HCT116 (cell line): ENCODE measurements at regions not wholly inside any gene's neighbourhood (a gene's known extent, or its start where the extent isn't known, plus 50 kb on each side); places are given as distances from the start of the nearest gene placed in this dataset.

Source experiments
- ATAC-seq: fragments of 200-7000 bp; cut with Tn5 transposase; 2 replicates; pipeline ENCODE4 v1.9.1; 2020; ENCODE audit warnings: mild to moderate bottlenecking, moderate library complexity
- BruUV-seq: library from RNA; stranded (reverse); fragments of 400-500 nt; replicated peaks from 2 replicates; lab custom pipeline; 2021; lab: Mats Ljungman, UMichigan
- CTCF ChIA-PET: fragments of 300-600 bp; sonication (Branson Sonifier 250); formaldehyde crosslinking; loops from one replicate; lab custom pipeline; 2021; ENCODE audit warnings: antibody characterized with exemption; lab: Charles Lee
- POLR2A ChIA-PET: fragments of 300-600, 350-600 bp; sonication (Branson Sonifier 250); formaldehyde crosslinking; loops from one replicate; lab custom pipeline; 2021; ENCODE audit warnings: antibody characterized with exemption; lab: Charles Lee
- RAD21 ChIA-PET, 2 experiments: fragments of 300-600 bp; sonication (Branson Sonifier 250); formaldehyde crosslinking; loops; one replicate each; lab custom pipeline; 2023; ENCODE audit warnings: low total read pairs in 2 of 2; ENCODE audit not compliant: uncharacterized antibody in 2 of 2, unreplicated experiment in 2 of 2, low non-redundant PET in 1 of 2; lab: Charles Lee
- DNase-seq: peaks from one replicate; pipeline ENCODE4 v3.0.0-alpha.2; 2010; ENCODE audit warnings: low read depth, low spot score
- H2AFZ ChIP-seq: fragments of 200-600 bp; shearing (Covaris generic), sonication (generic); 2 replicates; pipeline ENCODE4 v1.6.1; 2017; ENCODE audit warnings: low read depth, mixed run types, mixed read lengths, antibody characterized with exemption, low read length; ENCODE audit not compliant: poor library complexity, severe bottlenecking
- H3K27ac ChIP-seq: 2 replicates; pipeline ENCODE4 v1.5.1; 2012; ENCODE audit warnings: low read depth, low read length
- H3K27me3 ChIP-seq: fragments of 200-600 bp; sonication (generic); 2 replicates; pipeline ENCODE4 v1.6.1; 2016; ENCODE audit warnings: mixed run types, low read length, mixed read lengths; ENCODE audit not compliant: insufficient read depth
- H3K36me3 ChIP-seq, 2 experiments: fragments of 200-500 bp in 1 of 2; fragments of 200-600 bp in 1 of 2; sonication (Bioruptor generic) in 1 of 2; sonication (generic) in 1 of 2; 2 replicates each; pipeline versions ENCODE4 v1.5.1 to v1.6.1; 2014 to 2016; ENCODE audit warnings: low read length in 2 of 2, inconsistent platforms in 1 of 2, mixed read lengths in 1 of 2, mixed run types in 1 of 2; ENCODE audit not compliant: insufficient read depth in 2 of 2, control insufficient read depth in 1 of 2
- H3K4me1 ChIP-seq, 2 experiments: fragments of 200-600 bp in 1 of 2; sonication (generic) in 1 of 2; 2 replicates each; pipeline versions ENCODE4 v1.5.1 to v1.6.1; 2012 to 2017; ENCODE audit warnings: low read length in 2 of 2, inconsistent platforms in 1 of 2, mild to moderate bottlenecking in 1 of 2, mixed read lengths in 1 of 2, mixed run types in 1 of 2, moderate library complexity in 1 of 2; ENCODE audit not compliant: insufficient read depth in 2 of 2, control insufficient read depth in 1 of 2
- H3K4me2 ChIP-seq: fragments of 200-600 bp; sonication (generic); 2 replicates; pipeline ENCODE4 v1.6.1; 2017; ENCODE audit warnings: mixed run types, low read length, mixed read lengths
- H3K4me3 ChIP-seq, 2 experiments: fragments of 200-600 bp in 1 of 2; sonication (generic) in 1 of 2; replicated peaks in 1 of 2; 2 replicates each; pipeline ENCODE4 v1.5.1; 2011 to 2016; ENCODE audit warnings: low read length in 2 of 2, control low read depth in 1 of 2, low read depth in 1 of 2, mild to moderate bottlenecking in 1 of 2, mixed read lengths in 1 of 2, mixed run types in 1 of 2
- H3K79me2 ChIP-seq: fragments of 200-600 bp; sonication (generic); 2 replicates; pipeline ENCODE4 v1.6.1; 2017; ENCODE audit warnings: mild to moderate bottlenecking, mixed run types, low read length, moderate library complexity, mixed read lengths; ENCODE audit not compliant: insufficient read depth
- H3K9ac ChIP-seq: fragments of 200-600 bp; sonication (generic); 2 replicates; pipeline ENCODE4 v1.6.1; 2016; ENCODE audit warnings: low read length, mixed read lengths
- H3K9me2 ChIP-seq: fragments of 200-600 bp; sonication (generic), shearing (Covaris generic); 2 replicates; pipeline ENCODE4 v1.6.1; 2017; ENCODE audit warnings: mixed run types, mild to moderate bottlenecking, moderate library complexity; ENCODE audit not compliant: insufficient read depth
- H3K9me3 ChIP-seq, 2 experiments: fragments of 200-500 bp in 1 of 2; fragments of 200-600 bp in 1 of 2; sonication (Bioruptor generic) in 1 of 2; sonication (generic) in 1 of 2; 2 replicates each; pipeline ENCODE4 v1.6.1; 2014 to 2017; ENCODE audit warnings: low read length in 2 of 2, mixed read lengths in 2 of 2, inconsistent platforms in 1 of 2, low read depth in 1 of 2, mild to moderate bottlenecking in 1 of 2, mixed run types in 1 of 2, moderate library complexity in 1 of 2; ENCODE audit not compliant: control insufficient read depth in 1 of 2, insufficient read depth in 1 of 2
- H4K20me1 ChIP-seq: fragments of 200-600 bp; sonication (generic), shearing (Covaris generic); 2 replicates; pipeline ENCODE4 v1.6.1; 2017; ENCODE audit warnings: mixed run types, mild to moderate bottlenecking, moderate library complexity; ENCODE audit not compliant: insufficient read depth
- ATF3 ChIP-seq: IDR thresholded peaks from 2 replicates; pipeline ENCODE4 v1.6.1; 2012
- CBX3 ChIP-seq: IDR thresholded peaks from 2 replicates; pipeline ENCODE4 v1.6.1; 2012; ENCODE audit warnings: low read depth
- CTCF ChIP-seq, 3 experiments: fragments of 200-600 bp in 1 of 3; sonication (generic) in 1 of 3; IDR thresholded peaks in 2 of 3; conservative IDR thresholded peaks in 1 of 3; 2 replicates each; pipeline ENCODE4 v1.5.1; 2012 to 2017; ENCODE audit warnings: low read depth in 2 of 3, low read length in 2 of 3, antibody characterized with exemption in 1 of 3, borderline replicate concordance in 1 of 3, control low read depth in 1 of 3, mild to moderate bottlenecking in 1 of 3, mixed read lengths in 1 of 3, mixed run types in 1 of 3, moderate library complexity in 1 of 3; ENCODE audit not compliant: insufficient read depth in 1 of 3
- EGR1 ChIP-seq: IDR thresholded peaks from 2 replicates; pipeline ENCODE4 v1.6.1; 2012; ENCODE audit warnings: low read depth
- ELF1 ChIP-seq: IDR thresholded peaks from 2 replicates; pipeline ENCODE4 v1.6.1; 2012; ENCODE audit warnings: low read depth, borderline replicate concordance
- EZH2 ChIP-seq: fragments of 200-600 bp; sonication (generic); IDR thresholded peaks from 2 replicates; pipeline ENCODE4 v1.6.1; 2017; ENCODE audit warnings: antibody characterized with exemption, mixed run types
- EZH2phosphoT487 ChIP-seq: fragments of 200-600 bp; IDR thresholded peaks from 2 replicates; pipeline ENCODE4 v1.6.1; 2018; ENCODE audit warnings: antibody characterized with exemption, borderline replicate concordance
- MAX ChIP-seq: IDR thresholded peaks from 2 replicates; pipeline ENCODE4 v1.6.1; 2012
- POLR2A ChIP-seq: IDR thresholded peaks from 2 replicates; pipeline ENCODE4 v1.7.0; 2011; ENCODE audit warnings: borderline replicate concordance; ENCODE audit not compliant: insufficient read depth, insufficient read length; ENCODE audit errors: extremely low read depth
- RAD21 ChIP-seq: IDR thresholded peaks from 2 replicates; pipeline ENCODE4 v1.6.1; 2012; ENCODE audit warnings: low read depth, mild to moderate bottlenecking
- REST ChIP-seq: IDR thresholded peaks from 2 replicates; pipeline ENCODE4 v1.6.1; 2012; ENCODE audit warnings: low read depth
- SP1 ChIP-seq: IDR thresholded peaks from 2 replicates; pipeline ENCODE4 v1.6.1; 2012; ENCODE audit warnings: low read depth
- TCF7L2 ChIP-seq: IDR thresholded peaks from 2 replicates; pipeline ENCODE4 v1.7.0; 2011; ENCODE audit warnings: borderline replicate concordance, inconsistent platforms; ENCODE audit not compliant: insufficient read depth, insufficient read length; ENCODE audit errors: extremely low read depth
- ZBTB33 ChIP-seq: IDR thresholded peaks from 2 replicates; pipeline ENCODE4 v1.6.1; 2011; ENCODE audit warnings: mild to moderate bottlenecking, low read length, moderate library complexity; ENCODE audit not compliant: insufficient replicate concordance; ENCODE audit errors: extremely low read depth
- ZFX ChIP-seq: fragments of 450-650 bp; IDR thresholded peaks from 2 replicates; pipeline ENCODE4 v1.6.1; 2017
- ZNF274 ChIP-seq: fragments of 200-500 bp; sonication (Bioruptor generic); IDR thresholded peaks from 2 replicates; pipeline ENCODE4 v1.6.1; 2014; ENCODE audit warnings: mild to moderate bottlenecking, low read depth, low read length, inconsistent platforms
- intact Hi-C: fragments of 100-400 bp; cut with micrococcal nuclease; formaldehyde crosslinking; loops from 2 replicates; pipeline ENCODE4 v1.10.0; 2022

GRCh38 chr2:82674652-82675051 is 1784.4 kb downstream of the SUCLG1 start (continued):
- no peak for TF ChIP-seq ZBTB33
- no peak for TF ChIP-seq TCF7L2
- no peak for TF ChIP-seq EZH2
- TF ChIP-seq CBX3 = no peak

- BruUV-seq = no TSS peak
- CTCF ChIA-PET = no interaction called here
- RAD21 ChIA-PET = no interaction called here
- TF ChIP-seq REST = no peak
- no peak for TF ChIP-seq ZFX
- TF ChIP-seq CBX3 = no peak
- TF ChIP-seq ZBTB33 = no peak
- no peak for TF ChIP-seq POLR2A
- TF ChIP-seq ATF3 = no peak
- no peak for TF ChIP-seq CTCF (IDR thresholded peaks at IDR 0.05 in 2 of 3, conservative IDR thresholded peaks at IDR 0.05 in 1 of 3; ENCODE audit: borderline replicate concordance in 1 of 3, insufficient read depth in 1 of 3, low read depth in 2 of 3, low read length in 2 of 3)
- TF ChIP-seq EZH2phosphoT487 = no peak
- no peak for TF ChIP-seq RAD21
- no peak for TF ChIP-seq EGR1
- TF ChIP-seq SP1 = no peak
- TF ChIP-seq ELF1 = no peak
- no peak for TF ChIP-seq ZNF274
- no peak for TF ChIP-seq MAX
These were observed 1791.6 kb downstream of the SUCLG1 start for GRCh38 chr2:82667491-82667890.

More at GRCh38 chr2:82667491-82667890, 1791.6 kb downstream of the SUCLG1 start:
- H4K20me1 ChIP-seq = no peaks in the 10 kb centered on the region
- ATAC-seq (no peak), DNase-seq (no peak)
- no peak overlapping the region for H3K4me3 ChIP-seq
- no peaks in the 10 kb centered on the region for H3K36me3 ChIP-seq
- H3K4me2 ChIP-seq = no peak overlapping the region
- H3K9me3 ChIP-seq = no peaks in the 10 kb centered on the region
- no peaks in the 10 kb centered on the region for H3K27me3 ChIP-seq
- intact Hi-C loops = no loop called here
- H3K4me1 ChIP-seq = no peaks in the 10 kb centered on the region
- H2AFZ ChIP-seq = no peak overlapping the region
- no peak overlapping the region for H3K9ac ChIP-seq
- H3K27ac ChIP-seq = no peak overlapping the region
- POLR2A ChIA-PET = no interaction called here
- no peaks in the 10 kb centered on the region for H3K79me2 ChIP-seq
- H3K9me2 ChIP-seq = no peaks in the 10 kb centered on the region
